Central memory CD4-positive, alpha-beta T cell (primary cell): ENCODE measurements at regions not wholly inside any gene's neighbourhood (a gene's known extent, or its start where the extent isn't known, plus 50 kb on each side); places are given as distances from the start of the nearest gene placed in this dataset.

ENCODE experiments used
- DNase-seq: peaks from one replicate; pipeline ENCODE4 v3.0.0; 2022

DNA sequence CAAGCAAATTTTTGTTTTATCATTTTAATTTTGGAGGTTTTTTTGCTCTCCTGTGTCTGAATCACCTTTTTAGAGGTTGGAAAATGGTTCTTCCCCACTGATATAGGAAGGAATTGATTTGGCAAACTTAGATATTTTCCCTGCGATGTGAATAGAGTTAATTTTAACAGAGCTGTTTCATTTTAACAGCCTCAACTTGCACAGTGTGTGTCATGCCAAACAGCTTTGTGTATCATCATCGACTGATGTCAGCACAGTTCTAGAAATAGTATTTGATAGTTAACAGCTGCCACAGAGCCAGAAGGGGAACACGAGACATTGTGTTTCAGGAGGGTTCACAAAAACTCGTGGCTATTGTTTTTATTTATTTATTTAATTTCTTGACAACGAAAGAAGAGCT lies 243.1 kb upstream of the FOXN3 start:
- DNase-seq: no peak

DNA sequence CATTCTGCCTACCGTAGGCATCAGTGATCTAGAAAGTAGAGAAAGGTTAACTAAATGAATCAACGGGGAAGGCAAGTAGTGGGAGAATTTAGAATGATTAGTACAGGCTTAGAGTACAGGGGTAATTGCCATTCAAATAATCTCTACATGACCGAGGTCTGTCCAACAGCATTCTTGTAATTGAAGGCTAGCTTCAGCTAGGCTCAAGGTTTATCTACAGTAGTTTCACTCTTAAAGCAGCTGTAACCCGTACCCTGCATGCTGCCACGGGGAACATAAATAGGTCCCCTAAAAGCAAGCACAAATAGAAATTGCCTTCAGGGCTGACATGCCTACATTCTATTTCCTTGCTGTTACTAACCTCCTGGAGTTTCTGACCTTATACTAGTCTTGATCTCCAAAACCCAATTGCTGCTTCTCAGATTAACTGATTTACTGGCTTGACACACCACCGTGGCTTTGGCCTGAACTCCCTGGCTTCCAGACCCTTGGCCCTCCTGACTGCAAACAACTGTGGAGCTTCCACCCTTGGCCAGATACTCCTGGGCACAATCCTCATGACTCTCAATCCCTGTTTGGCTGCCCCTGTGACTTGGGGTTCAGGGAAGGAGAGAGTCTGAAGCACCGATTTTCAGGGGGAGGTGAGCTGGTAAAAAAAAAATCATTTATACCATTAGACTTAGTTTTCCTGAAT lies 242.1 kb upstream of the FOXN3 start:
- DNase-seq: no peak

DNA sequence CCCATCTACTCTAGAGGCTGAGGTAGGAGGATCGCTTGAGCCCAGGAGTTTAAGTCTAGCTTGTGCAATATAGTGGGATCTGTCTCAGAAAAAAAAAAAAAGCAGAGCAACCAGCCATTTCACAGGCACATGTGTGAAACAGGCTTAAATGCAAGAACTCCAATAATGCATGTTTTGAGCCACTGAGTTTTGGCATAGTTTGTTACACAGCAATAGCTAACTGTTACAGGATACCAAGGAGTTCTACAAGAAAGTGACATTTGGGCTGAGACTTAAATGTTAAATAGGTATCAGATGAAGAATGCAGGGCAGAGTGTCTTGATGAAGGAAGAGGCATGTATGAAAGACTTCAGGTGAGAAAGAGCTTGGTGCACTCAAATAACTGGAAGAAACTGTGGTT lies 240.0 kb upstream of the FOXN3 start:
- DNase-seq: no peak

DNA sequence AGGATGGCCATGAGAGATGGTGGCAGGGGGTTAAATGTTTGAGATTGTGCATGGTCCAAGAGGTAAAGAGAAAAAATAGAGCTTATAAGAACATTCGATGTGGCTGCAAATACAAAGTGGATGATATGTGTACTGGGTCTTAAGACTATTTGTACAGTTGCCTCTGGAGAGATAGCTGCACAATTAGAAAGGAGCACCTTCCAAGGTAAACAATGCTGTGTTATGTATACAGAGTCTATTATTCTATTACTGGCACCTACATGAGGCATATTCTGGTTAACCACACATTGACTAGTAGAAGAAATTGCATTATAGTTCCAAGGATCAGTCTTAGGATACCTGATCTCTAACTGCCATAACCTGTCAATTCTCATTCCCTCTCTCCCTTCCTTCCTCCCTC lies 238.0 kb upstream of the FOXN3 start:
- no peak for DNase-seq

DNA sequence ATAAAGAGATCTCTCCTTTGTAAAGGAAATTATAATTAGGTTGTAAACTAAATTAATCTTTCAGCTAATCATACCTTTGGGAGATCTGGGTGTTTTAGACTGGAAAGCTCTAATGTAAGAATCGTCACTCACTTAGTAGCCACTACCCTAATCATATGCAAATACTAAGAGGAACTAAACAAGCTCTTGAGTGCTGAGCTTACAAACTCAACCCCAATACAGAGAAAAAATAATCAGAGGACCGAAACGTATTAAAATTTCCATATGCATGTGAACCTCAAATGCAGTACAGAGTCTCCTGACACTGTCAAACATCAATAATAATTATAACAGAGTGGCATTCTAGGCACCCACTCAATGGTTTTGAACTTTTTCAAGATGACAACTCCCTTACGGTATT lies 235.3 kb upstream of the FOXN3 start:
- DNase-seq: no peak

DNA sequence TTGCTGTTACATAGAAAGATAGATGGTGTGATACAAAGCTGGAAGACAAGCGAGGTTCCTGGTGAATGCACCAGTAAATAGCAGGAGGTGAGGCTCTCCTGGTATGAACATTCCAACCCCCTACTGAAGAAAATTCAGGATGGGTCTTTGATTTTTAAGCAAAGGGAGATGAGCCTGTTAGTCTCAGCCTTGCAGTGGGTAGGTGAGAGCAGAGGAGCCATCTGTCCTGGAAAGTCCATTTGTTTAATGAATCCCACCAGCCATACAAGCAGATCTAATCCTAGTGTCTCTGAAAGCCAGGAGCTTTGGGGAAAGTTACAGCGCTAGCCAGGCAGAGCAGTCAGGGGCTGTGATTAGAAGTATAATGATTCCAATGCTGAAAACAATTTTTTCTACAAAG lies 234.8 kb upstream of the FOXN3 start:
- DNase-seq: no peak

DNA sequence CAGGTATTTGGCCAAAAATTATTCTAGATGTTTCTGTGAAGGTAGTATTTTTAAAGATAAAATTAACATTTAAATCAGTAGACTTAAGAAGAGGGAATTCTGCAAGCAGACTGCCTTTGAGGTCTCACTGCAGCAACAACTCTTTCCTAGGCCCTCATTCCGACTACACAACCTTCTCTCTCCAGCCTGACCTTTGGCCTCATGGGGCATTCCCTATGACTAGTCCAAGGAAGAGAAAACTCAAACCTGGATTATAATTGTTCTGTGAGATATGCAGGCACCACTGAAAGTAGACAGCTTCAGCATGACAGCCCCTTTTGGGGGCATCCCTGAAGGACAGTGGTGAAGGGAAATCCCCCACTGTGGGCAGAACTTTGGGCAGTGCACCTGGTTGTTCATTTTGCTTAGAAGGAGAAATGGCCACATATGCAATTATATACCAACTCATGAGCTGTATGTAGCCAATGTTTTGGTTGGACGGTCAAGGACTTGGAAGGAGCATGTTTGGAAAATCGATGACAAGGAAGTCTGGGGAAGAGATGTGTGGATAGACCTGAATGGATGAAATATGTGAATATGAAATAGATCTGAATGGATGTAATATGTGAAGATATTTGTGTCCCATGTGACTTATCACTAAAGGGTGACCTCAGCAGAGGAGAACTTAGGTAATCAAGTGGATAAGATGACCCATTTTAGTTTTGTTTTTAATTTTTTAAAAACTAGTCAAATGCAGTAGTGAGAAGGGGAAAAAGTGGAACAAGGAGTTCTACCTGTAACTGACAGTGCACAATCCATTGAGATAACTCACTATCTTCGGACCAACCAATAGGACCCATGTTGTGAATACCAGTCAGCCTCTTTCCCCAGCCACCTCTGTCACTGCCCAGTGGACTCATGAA lies 233.3 kb upstream of the FOXN3 start:
- DNase-seq: no peak

DNA sequence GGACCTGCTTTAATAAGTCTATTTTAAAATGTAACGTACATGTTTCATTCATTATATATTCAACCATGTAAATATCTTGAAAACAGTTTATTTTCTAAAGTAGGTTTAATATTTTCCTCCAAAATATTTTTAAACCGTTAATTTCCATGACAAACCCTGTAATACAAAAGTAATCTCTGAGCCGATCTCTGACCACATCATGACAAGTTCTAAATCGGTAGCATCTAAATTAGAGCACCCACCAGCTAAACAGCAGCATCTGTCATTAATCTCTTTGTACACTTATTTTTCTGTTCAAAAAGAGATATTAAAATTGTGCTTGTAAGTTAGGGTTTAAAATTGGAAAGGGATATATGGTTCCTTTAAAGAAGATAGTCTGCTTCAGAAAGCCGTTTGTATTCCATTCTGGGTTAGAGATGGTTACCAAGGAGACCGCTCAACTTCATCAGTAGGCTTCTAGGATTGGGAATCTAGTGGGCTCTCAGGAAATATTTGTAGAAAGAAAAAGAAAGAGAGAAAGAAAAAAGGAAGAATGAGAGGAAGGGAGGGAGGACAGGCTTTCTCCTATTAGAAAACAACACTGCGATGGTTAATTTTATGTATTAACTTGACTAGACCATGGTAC lies 232.5 kb upstream of the FOXN3 start:
- DNase-seq: no peak

DNA sequence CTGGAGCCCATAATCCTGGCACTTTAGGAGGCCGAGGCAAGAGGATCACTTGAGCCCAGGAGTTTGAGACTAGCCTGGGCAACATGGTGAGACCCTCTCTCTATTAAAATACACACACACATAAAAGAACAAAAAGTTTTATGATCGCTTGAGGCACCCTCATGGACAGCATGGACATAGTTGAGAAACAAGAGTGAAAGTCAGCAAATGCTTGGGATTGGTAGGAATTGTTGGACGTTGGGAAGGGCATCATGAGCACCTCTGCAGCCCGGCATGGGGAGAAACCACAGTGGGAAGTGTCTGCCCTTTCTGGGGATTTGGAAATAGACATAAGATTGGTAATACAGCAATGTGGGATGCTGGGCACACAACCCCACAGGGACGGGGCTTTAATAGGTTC lies 231.9 kb upstream of the FOXN3 start:
- no peak for DNase-seq

DNA sequence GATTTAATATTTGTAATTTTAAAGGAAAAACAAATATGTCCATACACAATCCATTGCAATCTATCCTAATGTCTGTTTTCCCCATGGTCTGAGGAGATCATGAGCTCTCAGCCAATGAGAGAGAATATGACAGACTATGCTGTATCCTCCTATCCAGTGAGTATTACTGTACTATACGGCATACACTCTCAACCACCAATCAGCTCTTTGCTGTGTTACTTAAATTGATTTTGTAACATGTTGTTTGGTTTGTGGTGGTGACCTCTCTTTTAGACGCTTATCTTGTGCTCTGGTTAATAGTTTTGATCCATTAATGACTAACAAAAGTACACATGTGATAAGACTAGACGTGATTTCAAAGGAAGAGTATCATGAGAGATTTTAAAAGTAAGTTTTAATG lies 231.5 kb upstream of the FOXN3 start:
- DNase-seq: no peak

DNA sequence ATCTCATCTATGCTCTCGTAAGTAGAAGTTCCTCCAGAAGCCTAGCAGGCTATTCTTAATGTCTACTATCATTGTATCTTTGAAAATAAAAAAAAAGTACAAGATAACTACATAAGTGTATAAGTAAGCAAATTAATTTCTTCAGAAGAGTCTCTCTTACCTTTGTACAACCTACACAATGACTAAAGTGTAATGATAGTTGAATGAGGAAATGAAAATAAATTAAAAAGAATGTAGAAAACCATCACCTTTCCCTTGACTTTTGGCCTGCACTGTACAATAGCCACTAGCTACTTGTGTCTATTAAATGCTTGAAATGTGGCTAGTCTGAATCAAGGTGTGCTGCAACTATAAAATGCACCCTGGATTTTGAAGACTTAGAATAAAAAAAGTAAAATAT lies 229.9 kb upstream of the FOXN3 start:
- no peak for DNase-seq

DNA sequence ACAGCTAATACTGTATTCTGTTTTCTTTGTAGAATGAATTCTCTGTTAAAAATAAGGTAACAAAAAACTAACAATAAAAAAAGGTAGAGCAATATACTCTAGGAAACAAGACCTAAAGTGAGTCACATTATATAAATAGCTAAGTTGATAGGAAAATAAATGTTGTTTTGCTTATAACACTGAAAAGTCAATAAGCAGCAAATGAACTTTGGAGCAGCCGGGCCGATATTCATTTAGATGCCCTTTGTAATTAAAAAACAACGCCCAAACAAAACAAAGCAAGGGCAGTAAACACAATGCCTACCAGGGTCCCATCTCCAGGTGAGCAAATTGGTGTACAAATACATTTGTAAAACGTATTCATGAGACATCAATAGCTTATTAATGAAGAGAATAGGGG lies 227.6 kb upstream of the FOXN3 start:
- no peak for DNase-seq

DNA sequence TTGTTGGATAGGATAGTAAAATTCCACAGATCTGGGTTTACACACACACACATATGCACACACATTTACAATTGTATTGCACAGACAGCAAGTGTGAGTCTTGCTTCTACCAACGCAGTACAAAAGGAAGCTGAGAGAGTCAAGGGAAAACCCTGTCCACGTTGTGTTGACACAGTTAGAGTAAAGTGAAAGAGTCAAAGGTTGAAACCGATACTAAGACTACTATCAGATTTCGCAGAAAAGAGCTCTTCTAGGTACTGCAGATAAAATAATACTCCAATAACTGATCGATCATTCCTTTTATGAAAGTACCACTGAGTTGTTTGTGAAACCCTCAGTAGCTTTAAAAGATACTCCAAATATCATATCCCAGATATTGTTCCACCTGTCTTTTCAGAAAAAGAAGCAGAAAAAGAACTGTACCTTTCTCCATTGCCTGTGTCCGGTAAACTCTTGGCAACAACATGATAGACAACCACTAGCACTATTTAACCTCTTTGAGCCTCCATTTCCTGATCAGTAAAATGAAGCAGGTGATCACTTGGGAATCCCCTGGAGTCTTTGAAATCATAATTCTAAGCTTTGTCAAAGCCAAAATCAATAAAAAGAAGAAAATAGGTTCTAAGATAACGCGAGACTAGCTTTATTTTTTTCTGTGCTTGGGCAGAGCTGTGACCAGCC lies 224.6 kb upstream of the FOXN3 start:
- DNase-seq: peak; percentile 34

DNA sequence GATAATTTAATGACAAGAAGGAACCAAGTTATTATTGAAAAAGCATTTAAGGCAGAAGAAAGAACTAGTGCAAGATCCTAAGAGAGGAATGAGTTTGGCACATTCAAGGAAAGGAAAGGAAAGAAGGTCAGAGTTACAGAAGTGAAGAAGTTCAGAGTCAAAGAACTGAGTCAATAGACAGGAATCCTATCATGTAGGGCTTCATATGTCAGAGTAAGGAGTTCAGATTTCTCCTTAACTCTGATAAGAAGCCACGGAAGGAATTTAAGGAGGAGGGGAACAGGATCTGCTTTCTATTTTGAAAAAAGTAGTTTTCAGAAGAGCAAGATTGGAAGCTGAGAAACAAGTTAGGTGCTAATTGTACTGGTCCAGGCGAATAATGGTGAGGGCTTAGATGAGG lies 223.1 kb upstream of the FOXN3 start:
- no peak for DNase-seq

DNA sequence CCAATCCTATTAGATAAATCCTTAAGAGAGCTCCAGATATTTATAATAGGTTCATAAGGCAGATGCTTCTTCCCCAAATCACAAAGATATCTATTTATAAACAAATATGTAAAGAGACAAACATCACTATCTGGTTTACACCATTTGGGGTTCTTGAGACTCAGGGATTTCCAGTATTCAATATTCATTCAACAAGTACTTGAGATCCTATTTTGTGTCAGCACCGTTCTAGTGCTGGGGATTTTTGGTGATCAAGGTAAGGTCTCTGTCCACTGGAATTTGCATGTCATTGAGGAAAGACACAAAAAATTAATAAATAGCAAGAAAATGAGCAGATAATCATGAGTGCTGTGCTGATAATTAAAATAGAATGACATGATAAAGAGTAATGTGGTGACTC lies 222.7 kb upstream of the FOXN3 start:
- no peak for DNase-seq

DNA sequence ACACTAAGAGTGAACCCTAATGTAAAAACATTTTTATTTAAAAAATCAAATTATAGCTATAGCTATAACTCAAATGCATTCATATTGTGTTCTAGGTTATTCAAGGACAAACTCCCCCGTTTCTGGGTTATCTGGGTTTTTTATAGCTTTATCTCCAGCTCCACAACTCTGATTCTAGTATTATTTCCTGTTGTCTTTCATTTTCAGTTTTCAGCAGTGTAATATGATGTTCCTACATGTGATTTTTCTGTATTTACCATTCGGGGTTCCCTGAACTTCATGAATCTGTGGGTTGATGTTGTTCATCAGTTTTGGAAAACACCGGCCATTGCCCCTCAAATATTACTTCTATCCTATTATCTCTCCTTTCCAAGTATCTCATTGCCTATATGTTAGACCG lies 221.9 kb upstream of the FOXN3 start:
- DNase-seq: no peak

DNA sequence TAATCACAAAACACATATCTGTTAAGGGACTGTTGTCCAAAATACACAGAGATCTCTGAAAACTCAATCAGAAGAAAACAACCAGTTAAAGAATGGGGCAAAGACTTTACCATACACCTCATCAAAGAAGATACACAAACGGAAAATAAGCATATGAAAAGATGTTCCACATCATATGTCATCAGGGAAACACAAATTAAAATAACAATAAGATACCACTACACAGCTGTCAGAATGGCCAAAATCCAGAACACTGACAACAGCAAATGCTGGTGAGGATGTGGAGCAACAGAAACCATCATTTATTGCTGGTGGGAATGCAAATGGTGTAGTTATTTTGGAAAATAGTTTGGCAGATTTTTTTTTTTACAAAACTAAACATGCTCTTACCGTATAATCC lies 220.5 kb upstream of the FOXN3 start:
- no peak for DNase-seq

DNA sequence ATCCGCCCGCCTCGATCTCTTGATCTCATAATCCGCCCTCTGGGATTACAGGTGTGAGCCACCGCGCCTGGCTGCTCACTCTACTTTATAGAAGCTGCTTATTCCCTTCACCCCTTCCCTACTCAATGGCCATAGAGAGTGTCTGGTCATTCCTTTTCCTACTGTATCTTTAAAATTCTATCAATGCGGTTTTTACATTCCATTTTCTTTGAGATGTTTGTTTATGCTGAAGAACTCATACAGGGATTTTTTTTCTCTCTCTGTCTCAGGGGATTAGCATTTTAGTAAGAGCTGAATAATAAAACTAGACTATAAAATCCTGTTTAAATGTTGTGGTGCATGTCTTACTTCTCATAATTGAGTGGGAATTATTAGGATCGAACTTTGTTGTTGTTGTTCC lies 218.6 kb upstream of the FOXN3 start:
- DNase-seq: no peak

DNA sequence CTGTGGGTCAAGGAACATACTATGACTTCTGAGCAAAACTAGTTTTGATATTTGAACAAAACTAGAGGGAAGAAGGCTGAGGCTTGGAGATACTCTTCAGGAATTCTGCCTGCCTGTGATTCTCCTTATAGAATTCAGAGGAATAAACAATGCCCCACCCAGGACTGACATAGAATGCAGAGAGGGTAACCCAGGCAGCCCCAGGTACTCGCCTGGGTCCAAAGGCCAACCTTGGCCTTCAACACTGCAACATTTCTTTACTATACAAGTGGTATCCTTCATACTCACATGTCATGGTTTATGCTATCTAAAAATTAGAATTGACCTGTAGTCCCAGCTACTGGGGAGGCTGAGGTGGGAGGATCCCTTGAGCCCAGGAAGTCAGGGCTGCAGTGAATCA lies 217.0 kb upstream of the FOXN3 start:
- no peak for DNase-seq

DNA sequence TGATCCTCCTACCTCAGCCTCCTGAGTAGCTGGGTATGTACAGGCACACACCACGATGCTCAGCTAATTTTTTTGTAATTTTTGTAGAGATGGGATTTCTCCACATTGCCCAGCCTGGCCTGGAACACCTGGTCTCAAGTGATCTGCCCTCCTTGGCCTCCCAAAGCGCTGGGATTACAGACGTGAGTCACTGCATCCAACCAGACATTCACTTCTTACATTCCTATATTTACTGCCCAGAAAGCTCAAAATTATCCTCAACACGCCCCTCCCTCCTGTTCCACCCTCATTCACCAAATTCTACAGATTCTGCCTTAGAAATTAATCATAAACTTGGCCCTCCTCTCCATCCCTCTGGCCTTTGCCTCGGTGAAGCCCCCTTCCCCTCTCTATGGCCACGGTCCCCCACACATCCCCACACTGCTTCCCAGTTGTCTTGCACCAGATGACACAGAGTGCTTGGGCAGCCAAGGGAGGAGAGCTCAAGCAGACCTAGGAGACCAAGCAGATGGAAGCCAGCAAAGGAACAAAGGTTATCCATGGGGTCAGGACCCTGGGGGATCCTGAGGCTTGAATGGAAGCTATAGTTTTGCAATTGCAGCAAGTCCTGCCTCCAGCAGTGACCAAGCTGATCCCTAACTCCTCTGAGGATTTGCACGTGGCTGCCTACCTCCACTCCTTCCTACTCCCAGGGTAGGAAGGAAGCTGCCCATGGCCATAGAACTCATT lies 213.2 kb upstream of the FOXN3 start:
- DNase-seq: no peak

DNA sequence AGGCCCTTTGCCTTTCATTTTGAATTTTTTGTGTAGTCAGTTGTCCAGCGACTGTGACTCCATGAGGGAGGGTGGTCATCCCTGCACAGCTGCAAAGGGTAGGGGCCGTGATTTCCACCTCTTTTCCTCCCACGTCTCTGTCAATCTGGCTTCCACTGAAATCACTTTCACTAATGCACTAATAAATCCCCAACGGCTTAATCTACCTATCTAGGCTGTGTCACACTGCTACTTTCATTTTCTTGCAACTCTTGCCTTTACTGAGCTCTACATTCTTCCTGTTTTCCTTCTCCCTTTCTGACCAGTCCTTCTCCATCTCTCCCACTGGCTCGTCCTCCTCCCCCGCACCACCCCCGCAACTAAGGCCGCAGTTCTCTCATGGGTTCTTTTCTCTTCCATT lies 212.3 kb upstream of the FOXN3 start:
- DNase-seq: no peak

DNA sequence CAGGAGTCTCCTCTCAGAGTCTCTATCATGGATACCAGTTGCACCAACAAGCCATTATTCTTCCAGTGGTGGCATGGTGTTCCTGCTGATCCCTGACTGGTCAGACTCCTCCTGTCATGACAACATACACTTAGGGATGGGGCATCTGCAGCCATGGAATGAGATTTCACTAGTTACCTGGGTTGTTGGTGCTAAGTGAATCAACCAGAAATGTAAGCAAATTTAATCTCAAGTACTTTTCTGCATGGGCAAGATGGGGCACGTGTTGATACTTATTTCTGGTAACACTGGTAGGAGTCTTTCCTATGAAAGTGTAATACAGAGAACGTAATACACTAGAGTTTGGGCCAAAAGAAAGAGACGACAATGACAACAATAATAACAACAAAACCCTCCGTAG lies 211.5 kb upstream of the FOXN3 start:
- DNase-seq: no peak
